Tibial nerve (tissue), 4 donors: ENCODE measurements at regions not wholly inside any gene's neighbourhood (a gene's known extent, or its start where the extent isn't known, plus 50 kb on each side); places are given as distances from the start of the nearest gene placed in this dataset.

Source experiments
- DNase-seq, 2 donors: peaks; one replicate each; pipeline ENCODE4 v3.0.0-alpha.2; 2019; ENCODE audit warnings: low spot score in 2 of 2
- H3K27ac ChIP-seq, 4 donors: fragments of 200-600 bp; sonication (generic) in 3 of 4; one replicate each; pipeline ENCODE4 v1.5.1; 2017 to 2019; ENCODE audit warnings: mild to moderate bottlenecking in 1 of 4
- H3K27me3 ChIP-seq, 2 donors: fragments of 200-600 bp; sonication (generic) in 1 of 2; one replicate each; pipeline versions ENCODE4 v1.5.1 to v1.6.0; 2017 to 2019
- H3K36me3 ChIP-seq, 3 donors: fragments of 200-600 bp; sonication (generic); one replicate each; pipeline ENCODE4 v1.5.1; 2018 to 2019
- H3K4me1 ChIP-seq, 4 donors: fragments of 200-600 bp; sonication (generic) in 3 of 4; one replicate each; pipeline ENCODE4 v1.5.1; 2017 to 2019
- H3K4me3 ChIP-seq, 4 donors: fragments of 200-600 bp; sonication (generic) in 3 of 4; one replicate each; pipeline ENCODE4 v1.5.1; 2017 to 2019; ENCODE audit warnings: mild to moderate bottlenecking in 1 of 4, moderate library complexity in 1 of 4
- H3K9me3 ChIP-seq, 4 donors: fragments of 200-600 bp; sonication (generic) in 3 of 4; one replicate each; pipeline ENCODE4 v1.5.1; 2017 to 2019
- CTCF ChIP-seq, 5 experiments: fragments of 200-600 bp in 3 of 5; fragments of 450-650 bp in 2 of 5; sonication (generic) in 3 of 5; IDR thresholded peaks; one replicate each; pipeline ENCODE4 v1.5.1; 2016 to 2019; ENCODE audit warnings: antibody characterized with exemption in 5 of 5, mild to moderate bottlenecking in 3 of 5, moderate library complexity in 2 of 5
- EP300 ChIP-seq, 2 donors: sonication (generic); formaldehyde crosslinking; IDR thresholded peaks; one replicate each; pipeline ENCODE4 v1.6.1; 2017; ENCODE audit warnings: antibody characterized with exemption in 2 of 2, mild to moderate bottlenecking in 1 of 2
- POLR2A ChIP-seq, 2 donors: fragments of 450-650 bp; IDR thresholded peaks; one replicate each; pipeline ENCODE4 v1.6.1; 2017; ENCODE audit warnings: antibody characterized with exemption in 2 of 2, mild to moderate bottlenecking in 2 of 2, moderate library complexity in 2 of 2
- WGBS, 2 donors: methylation state at CpG; one replicate each; pipeline ENCODE4 v1.1.5; 2018; 5-methylcytosine and 5-hydroxymethylcytosine counted together

DNA sequence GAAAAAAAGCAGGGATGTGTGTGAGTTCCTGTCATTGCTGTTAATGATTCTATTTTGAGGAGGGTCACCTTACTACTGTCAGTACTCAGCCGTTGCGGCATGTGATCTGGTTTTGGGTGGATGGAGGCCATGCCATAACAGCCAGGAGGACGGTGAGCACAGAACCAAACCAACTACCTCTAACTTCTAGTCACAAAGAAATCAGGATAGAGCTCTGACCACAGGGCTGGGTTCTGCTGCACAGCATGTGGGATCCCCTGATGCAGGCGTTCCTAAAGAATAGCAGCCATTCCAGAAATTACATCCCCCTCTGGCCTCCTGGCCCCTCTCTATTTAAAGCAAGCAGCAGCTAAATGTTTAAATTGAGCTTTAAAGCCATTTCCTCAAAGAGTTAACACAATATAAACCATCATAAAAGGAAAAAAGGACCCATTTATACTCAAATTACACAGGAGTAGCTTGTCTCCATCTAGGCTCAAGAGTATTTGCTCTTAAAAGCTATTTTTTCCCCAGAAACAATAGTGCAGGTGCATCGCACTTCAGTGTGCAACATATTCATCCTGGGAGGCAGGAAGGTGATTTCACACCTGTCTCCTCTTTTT, 786.4 kb downstream of the RNF144A start:
- no peaks in the 10 kb centered on the region for H3K9me3 ChIP-seq
- H3K27me3 ChIP-seq = no peaks in the 10 kb centered on the region
- no peak for DNase-seq
- H3K4me1 ChIP-seq = no peaks in the 10 kb centered on the region
- H3K4me3 ChIP-seq = no peak overlapping the region
- 64 to 74% methylated on average over 5 of the region's 5 CpGs for WGBS, 2 donors
- no peak overlapping the region for H3K27ac ChIP-seq
- TF ChIP-seq CTCF (IDR thresholded peaks at IDR 0.05) = no peak
- no peak for TF ChIP-seq EP300 (IDR thresholded peaks at IDR 0.05)
- no peaks in the 10 kb centered on the region for H3K36me3 ChIP-seq

DNA sequence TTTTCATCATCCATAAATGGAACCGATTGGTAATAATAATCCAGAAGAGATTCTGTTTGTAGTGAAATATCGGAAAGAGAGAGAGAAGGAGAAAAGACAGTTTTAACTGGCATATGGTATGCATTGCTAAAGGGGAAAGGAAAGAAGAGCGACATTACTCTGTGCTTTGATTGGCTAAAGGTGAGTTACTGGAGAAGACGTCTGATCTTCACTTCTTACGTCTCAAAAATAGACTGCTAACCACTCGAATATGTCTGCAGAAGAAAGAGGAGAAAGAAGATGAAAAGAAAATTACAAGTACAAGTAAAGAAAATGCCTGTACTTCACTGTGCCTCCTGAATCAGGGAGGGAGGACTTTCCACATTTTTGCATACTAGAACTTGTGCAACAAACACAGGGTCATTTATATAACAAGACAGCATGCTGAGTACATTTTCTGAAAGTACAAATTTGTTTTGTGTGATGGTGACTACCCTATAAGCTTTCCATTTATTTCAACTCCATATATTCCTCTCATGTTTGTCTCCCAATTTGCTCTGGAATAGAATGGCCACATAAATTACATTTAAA, 787.2 kb downstream of the RNF144A start:
- H3K27ac ChIP-seq = no peak overlapping the region
- no peaks in the 10 kb centered on the region for H3K9me3 ChIP-seq
- no peaks in the 10 kb centered on the region for H3K27me3 ChIP-seq
- no peaks in the 10 kb centered on the region for H3K4me1 ChIP-seq
- WGBS, 2 donors = 45 to 50% methylated on average over 6 of the region's 6 CpGs
- no peak overlapping the region for H3K4me3 ChIP-seq
- DNase-seq = no peak
- H3K36me3 ChIP-seq = no peaks in the 10 kb centered on the region
- TF ChIP-seq EP300 (IDR thresholded peaks at IDR 0.05) (no peak), CTCF (IDR thresholded peaks at IDR 0.05) (no peak), POLR2A (IDR thresholded peaks at IDR 0.05) (no peak)

DNA sequence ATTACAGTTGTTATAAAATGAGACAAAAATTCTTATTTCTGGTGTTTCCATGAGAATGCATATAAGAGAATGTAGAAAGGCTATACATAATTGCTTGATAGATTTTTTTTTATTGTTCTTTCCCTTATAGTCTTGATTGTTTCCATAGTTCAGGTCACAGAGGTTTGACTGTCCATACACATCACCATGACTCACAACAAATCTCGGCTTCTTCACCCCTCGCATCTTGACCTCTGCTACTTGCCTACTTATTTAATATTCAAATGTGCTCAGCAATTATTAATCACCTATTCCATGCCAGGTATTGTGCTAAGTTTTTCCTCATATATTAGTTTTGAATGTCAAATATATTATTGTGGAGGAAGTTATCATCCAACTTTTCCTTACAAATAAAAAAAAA, 789.6 kb downstream of the RNF144A start:
- Histone ChIP-seq H3K27me3 (no peaks in the 10 kb centered on the region), H3K4me3 (no peak overlapping the region), H3K36me3 (no peaks in the 10 kb centered on the region), H3K4me1 (no peaks in the 10 kb centered on the region), H3K9me3 (peaks cover 0 to 5% (median 0%) of the 10 kb centered on the region in 4 donors), H3K27ac (no peak overlapping the region)
- 89 to 92% methylated on average over 2 of the region's 2 CpGs for WGBS, 2 donors
- no peak for TF ChIP-seq CTCF (IDR thresholded peaks at IDR 0.05)
- no peak for TF ChIP-seq EP300 (IDR thresholded peaks at IDR 0.05)
- no peak for TF ChIP-seq POLR2A (IDR thresholded peaks at IDR 0.05)
- no peak for DNase-seq

DNA sequence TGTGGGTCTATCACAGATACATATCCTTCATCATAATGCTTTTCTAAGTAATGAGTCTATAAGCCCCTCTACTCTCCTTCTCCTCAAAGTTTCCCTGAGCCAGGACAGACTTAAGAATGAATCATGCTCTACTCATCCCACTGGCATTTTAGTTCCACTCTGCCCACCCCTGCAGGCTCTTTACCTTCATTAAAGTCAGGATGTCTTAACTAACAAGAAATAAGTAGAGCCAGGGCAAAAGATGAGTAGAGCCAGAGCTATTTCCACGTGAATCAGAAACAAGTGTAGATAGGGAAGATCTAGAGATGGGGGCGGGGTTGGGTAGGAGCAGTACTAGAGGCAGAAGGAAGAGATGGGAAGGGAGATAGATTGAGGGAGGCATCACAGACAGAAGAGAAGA, 790.5 kb downstream of the RNF144A start:
- no peaks in the 10 kb centered on the region for H3K36me3 ChIP-seq
- no peak overlapping the region for H3K4me3 ChIP-seq
- H3K27ac ChIP-seq = no peak overlapping the region
- no peak for DNase-seq
- peaks cover 0 to 5% (median 0%) of the 10 kb centered on the region in 4 donors for H3K9me3 ChIP-seq
- 90 to 93% methylated on average over 2 of the region's 2 CpGs for WGBS, 2 donors
- no peaks in the 10 kb centered on the region for H3K27me3 ChIP-seq
- no peak for TF ChIP-seq POLR2A (IDR thresholded peaks at IDR 0.05)
- no peak for TF ChIP-seq CTCF (IDR thresholded peaks at IDR 0.05)
- TF ChIP-seq EP300 (IDR thresholded peaks at IDR 0.05) = no peak
- no peaks in the 10 kb centered on the region for H3K4me1 ChIP-seq

GRCh38 chr2:7709907-7710306, 792.7 kb downstream of the RNF144A start:
- H3K9me3 ChIP-seq = peaks cover 0 to 5% (median 0%) of the 10 kb centered on the region in 4 donors
- DNase-seq = no peak
- no peak for TF ChIP-seq CTCF (IDR thresholded peaks at IDR 0.05)
- TF ChIP-seq EP300 (IDR thresholded peaks at IDR 0.05) = no peak
- TF ChIP-seq POLR2A (IDR thresholded peaks at IDR 0.05) = no peak
- H3K36me3 ChIP-seq = no peaks in the 10 kb centered on the region
- H3K4me1 ChIP-seq = no peaks in the 10 kb centered on the region
- no peak overlapping the region for H3K4me3 ChIP-seq
- 45 to 55% methylated on average over 5 of the region's 5 CpGs for WGBS, 2 donors
- H3K27me3 ChIP-seq = no peaks in the 10 kb centered on the region
- H3K27ac ChIP-seq = no peak overlapping the region
